BLaER1 treated with 17β-estradiol and CSF1 and Interleukin-3, amounts not matched to agents 10 nM and 100 nM (cell line): ENCODE measurements at regions not wholly inside any gene's neighbourhood (a gene's known extent, or its start where the extent isn't known, plus 50 kb on each side); places are given as distances from the start of the nearest gene placed in this dataset.

Source experiments
- H3K27ac ChIP-seq, 11 experiments: shearing (Covaris generic); formaldehyde crosslinking; 2 replicates each; pipeline ENCODE4 v1.8.1; 2022
- H3K27me3 ChIP-seq, 11 experiments: shearing (Covaris generic); formaldehyde crosslinking; 2 replicates each; pipeline ENCODE4 v1.8.1; 2022
- H3K36me3 ChIP-seq, 11 experiments: shearing (Covaris generic); formaldehyde crosslinking; 2 replicates each; pipeline ENCODE4 v1.8.1; 2022
- H3K4me1 ChIP-seq, 10 experiments: shearing (Covaris generic); formaldehyde crosslinking; 2 replicates each; pipeline ENCODE4 v1.8.1; 2022
- H3K4me2 ChIP-seq, 11 experiments: shearing (Covaris generic); formaldehyde crosslinking; 2 replicates each; pipeline ENCODE4 v1.8.1; 2022
- H3K4me3 ChIP-seq, 10 experiments: shearing (Covaris generic); formaldehyde crosslinking; 2 replicates each; pipeline ENCODE4 v1.8.1; 2022
- H3K9ac ChIP-seq, 11 experiments: shearing (Covaris generic); formaldehyde crosslinking; 2 replicates each; pipeline ENCODE4 v1.8.1; 2022
- H3K9me3 ChIP-seq, 11 experiments: shearing (Covaris generic); formaldehyde crosslinking; replicated peaks in 1 of 11; 2 replicates each; pipeline ENCODE4 v1.8.1; 2022
- H4K20me1 ChIP-seq, 11 experiments: shearing (Covaris generic); formaldehyde crosslinking; 2 replicates each; pipeline ENCODE4 v1.8.1; 2022
- Cebpa-rat ChIP-seq, 11 experiments: shearing (Covaris generic); IDR thresholded peaks; 2 replicates each; pipeline ENCODE4 v1.8.1; 2022

DNA sequence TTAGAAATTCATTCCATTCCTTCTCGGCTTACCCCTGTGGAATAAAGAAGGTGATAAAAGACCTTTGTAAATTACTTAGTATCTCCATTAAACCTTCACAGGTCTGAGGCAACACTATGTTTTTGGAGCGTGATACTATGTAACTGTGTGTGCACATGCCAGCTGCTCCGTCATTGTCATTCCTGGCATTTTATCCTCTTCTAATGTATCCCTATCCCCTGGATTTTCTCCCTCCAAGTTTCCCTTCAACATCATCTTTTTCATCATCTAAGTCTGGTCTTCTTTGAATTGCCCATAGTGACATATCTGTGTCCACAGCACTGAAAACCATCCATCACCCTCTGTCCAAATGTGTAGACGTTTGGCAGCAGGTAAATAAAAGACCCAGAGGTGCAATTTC is 125.7 kb downstream of the TEX36 start:
- H3K4me3 ChIP-seq: no peak overlapping the region
- no peak overlapping the region; a peak in 1 of 22 replicates for H3K27ac ChIP-seq
- peaks cover 0 to 41% (median 33%) of the 10 kb centered on the region in 10 experiments; a peak in 14 of 20 replicates for H3K4me1 ChIP-seq
- H3K9me3 ChIP-seq: peaks cover 12 to 21% (median 17%) of the 10 kb centered on the region in 11 experiments
- peaks cover 0 to 32% (median 13%) of the 10 kb centered on the region in 11 experiments; a peak in 12 of 22 replicates for H3K27me3 ChIP-seq
- H3K9ac ChIP-seq: no peak overlapping the region
- 0 out of 22 replicates have a peak, but pooled peaks cover 0 to 7% (median 0%) of the 10 kb centered on the region in 11 experiments for H4K20me1 ChIP-seq
- peak overlapping the region in 8 of 11 experiments; percentile 42 to 75 (median 62); a peak in 16 of 22 replicates for H3K4me2 ChIP-seq
- TF ChIP-seq Cebpa-rat (IDR thresholded peaks at IDR 0.05): no peak
- H3K36me3 ChIP-seq: no peaks in the 10 kb centered on the region

DNA sequence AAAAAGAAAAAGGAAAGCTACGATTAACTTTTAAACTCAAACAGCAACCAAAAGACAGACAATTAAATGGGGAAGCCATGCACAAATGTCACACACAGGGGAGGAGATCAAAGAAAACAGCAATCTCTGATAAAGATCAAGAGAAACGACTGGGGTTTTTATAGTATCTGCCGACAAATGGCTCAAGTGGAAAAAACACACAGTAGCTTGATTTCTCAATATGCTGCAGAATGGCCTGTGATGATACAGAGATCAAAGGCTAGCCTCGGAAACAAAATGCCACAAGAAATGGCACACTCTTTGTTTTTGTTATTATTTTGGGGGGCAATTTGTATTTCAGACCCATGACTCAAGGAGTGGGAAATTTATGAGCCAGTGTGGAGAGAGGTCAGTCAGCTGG is 126.1 kb downstream of the TEX36 start:
- TF ChIP-seq Cebpa-rat (IDR thresholded peaks at IDR 0.05): no peak
- H3K4me2 ChIP-seq: peak overlapping the region in 9 of 11 experiments; percentile 8 to 75 (median 62); a peak in 18 of 22 replicates
- no peak overlapping the region for H3K4me3 ChIP-seq
- 0 out of 22 replicates have a peak, but pooled peaks cover 0 to 7% (median 0%) of the 10 kb centered on the region in 11 experiments for H4K20me1 ChIP-seq
- H3K27ac ChIP-seq: no peak overlapping the region; a peak in 1 of 22 replicates
- peaks cover 0 to 36% (median 15%) of the 10 kb centered on the region in 11 experiments; a peak in 12 of 22 replicates for H3K27me3 ChIP-seq
- no peaks in the 10 kb centered on the region for H3K36me3 ChIP-seq
- H3K9me3 ChIP-seq: peaks cover 16 to 25% (median 19%) of the 10 kb centered on the region in 11 experiments
- H3K4me1 ChIP-seq: peaks cover 0 to 44% (median 34%) of the 10 kb centered on the region in 10 experiments; a peak in 16 of 20 replicates
- no peak overlapping the region for H3K9ac ChIP-seq

DNA sequence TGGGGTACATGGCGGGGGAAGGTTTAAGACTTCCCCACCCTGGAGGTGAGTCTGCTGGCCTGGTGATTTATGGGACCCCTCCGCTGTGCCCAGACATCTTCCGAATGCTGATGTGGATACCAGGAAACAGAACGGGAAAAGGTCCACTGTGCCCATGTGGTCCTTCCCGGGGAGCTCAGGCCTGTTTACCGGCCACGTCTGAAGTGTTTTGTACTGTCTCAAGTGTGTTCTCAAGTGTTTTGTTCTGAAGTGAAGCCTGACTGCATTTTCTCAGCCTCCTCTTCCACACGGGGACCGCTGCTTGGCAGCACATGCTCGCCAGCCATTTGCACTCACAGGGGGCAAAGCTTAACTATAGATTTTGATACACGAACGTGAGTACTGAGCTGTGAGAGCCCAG is 127.2 kb downstream of the TEX36 start:
- Histone ChIP-seq H3K4me2 (peak overlapping the region in 7 of 11 experiments; percentile 44 to 75 (median 63); a peak in 10 of 22 replicates), H3K27me3 (peaks cover 0 to 44% (median 15%) of the 10 kb centered on the region in 11 experiments; a peak in 13 of 22 replicates), H3K4me1 (peaks cover 10 to 56% (median 45%) of the 10 kb centered on the region in 10 experiments), H3K4me3 (no peak overlapping the region), H3K9ac (no peak overlapping the region), H3K27ac (no peak overlapping the region; a peak in 1 of 22 replicates), H3K36me3 (no peaks in the 10 kb centered on the region), H4K20me1 (peaks cover 0 to 14% (median 0%) of the 10 kb centered on the region in 11 experiments; a peak in 4 of 22 replicates), H3K9me3 (peaks cover 16 to 21% (median 17%) of the 10 kb centered on the region in 11 experiments)
- TF ChIP-seq Cebpa-rat (IDR thresholded peaks at IDR 0.05): no peak

DNA sequence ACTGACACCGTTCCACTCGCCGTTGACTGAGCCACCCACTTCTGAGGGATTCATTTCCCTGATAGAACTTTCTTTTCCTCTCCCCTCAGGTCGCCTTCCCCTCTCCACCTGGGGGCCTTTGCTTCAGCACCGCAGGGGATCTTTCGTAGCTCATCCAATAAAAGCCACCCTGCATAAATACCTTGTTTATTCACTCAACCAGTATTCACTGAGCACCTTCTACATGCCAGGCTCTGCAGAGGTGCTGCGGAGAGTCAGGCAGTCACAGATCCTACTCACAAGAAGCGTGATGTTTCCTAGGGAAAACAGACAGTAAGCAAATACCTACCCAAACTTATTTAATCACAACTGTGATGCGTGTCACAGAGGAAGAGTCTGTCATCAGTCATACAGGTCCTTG is 127.7 kb downstream of the TEX36 start:
- H3K4me3 ChIP-seq: no peak overlapping the region
- peaks cover 0 to 14% (median 0%) of the 10 kb centered on the region in 11 experiments; a peak in 4 of 22 replicates for H4K20me1 ChIP-seq
- peak overlapping the region in 8 of 11 experiments; percentile 30 to 75 (median 62); a peak in 11 of 22 replicates for H3K4me2 ChIP-seq
- TF ChIP-seq Cebpa-rat (IDR thresholded peaks at IDR 0.05): no peak
- H3K27me3 ChIP-seq: peaks cover 0 to 47% (median 15%) of the 10 kb centered on the region in 11 experiments; a peak in 13 of 22 replicates
- peaks cover 16 to 21% (median 17%) of the 10 kb centered on the region in 11 experiments for H3K9me3 ChIP-seq
- H3K36me3 ChIP-seq: no peaks in the 10 kb centered on the region
- H3K4me1 ChIP-seq: peaks cover 15 to 60% (median 50%) of the 10 kb centered on the region in 10 experiments
- no peak overlapping the region for H3K9ac ChIP-seq
- peak overlapping the region in 1 of 11 experiments; percentile 2; a peak in 1 of 22 replicates for H3K27ac ChIP-seq

DNA sequence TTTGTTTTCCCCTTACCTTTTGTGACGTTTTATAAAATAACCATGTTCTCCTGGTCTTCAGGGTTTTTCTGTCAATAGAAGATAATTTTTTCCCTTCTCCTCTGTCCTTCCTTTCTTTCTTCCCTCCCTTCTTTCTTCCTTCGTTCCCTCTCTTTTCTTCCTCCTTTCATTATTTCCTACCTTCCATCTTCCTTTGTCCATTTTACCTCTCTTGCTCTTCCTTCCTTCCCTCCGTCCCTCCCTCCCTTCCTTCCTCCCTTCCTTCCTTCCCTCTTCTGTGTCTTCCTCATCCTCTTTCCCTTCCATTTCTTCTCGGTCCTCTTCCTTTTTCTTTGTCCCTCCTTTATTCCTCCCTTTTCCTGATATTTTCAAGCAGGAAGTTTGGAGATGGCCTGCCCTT is 128.2 kb downstream of the TEX36 start:
- Histone ChIP-seq H3K27me3 (peaks cover 0 to 49% (median 15%) of the 10 kb centered on the region in 11 experiments; a peak in 13 of 22 replicates), H3K4me1 (peaks cover 19 to 66% (median 55%) of the 10 kb centered on the region in 10 experiments), H3K36me3 (no peaks in the 10 kb centered on the region), H3K27ac (peak overlapping the region in 1 of 11 experiments; percentile 2; a peak in 1 of 22 replicates), H4K20me1 (peaks cover 0 to 14% (median 0%) of the 10 kb centered on the region in 11 experiments; a peak in 4 of 22 replicates), H3K9ac (no peak overlapping the region), H3K4me3 (no peak overlapping the region), H3K9me3 (peaks cover 16 to 21% (median 17%) of the 10 kb centered on the region in 11 experiments), H3K4me2 (peak overlapping the region in 8 of 11 experiments; percentile 30 to 75 (median 62); a peak in 14 of 22 replicates)
- TF ChIP-seq Cebpa-rat (IDR thresholded peaks at IDR 0.05): no peak

DNA sequence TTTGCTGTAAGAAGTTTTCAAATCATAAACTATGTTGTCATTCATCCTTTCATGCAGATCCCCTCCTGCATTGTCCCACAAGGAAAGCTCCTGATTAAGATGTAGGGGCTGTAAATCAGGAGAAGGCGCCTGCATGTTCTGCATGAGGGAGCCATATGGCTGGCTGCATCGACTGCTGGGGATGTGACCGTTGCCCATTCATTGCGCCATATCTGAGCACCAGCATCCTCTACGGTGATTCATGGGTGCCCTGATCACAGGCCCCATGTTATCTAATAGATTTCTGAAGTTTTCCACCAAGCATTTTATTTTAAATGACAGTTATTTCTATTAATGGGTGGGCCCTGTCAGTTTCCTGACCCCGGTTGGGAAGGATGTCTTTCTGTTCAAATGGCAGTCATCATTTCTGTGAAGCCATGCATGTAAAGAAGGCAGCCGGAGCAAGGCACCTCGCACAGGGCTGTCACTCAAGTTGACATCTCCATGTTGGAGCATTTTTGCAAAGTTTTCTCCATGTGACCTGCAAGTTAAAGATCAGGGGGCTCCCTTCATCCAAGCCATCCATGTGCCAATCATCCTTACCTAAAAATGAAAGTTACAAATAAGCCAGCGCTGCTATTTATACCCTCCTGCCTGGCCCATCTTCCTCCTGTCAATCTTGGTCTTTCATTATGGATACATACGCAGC is 128.8 kb downstream of the TEX36 start:
- Histone ChIP-seq H3K9ac (no peak overlapping the region), H3K27ac (no peak overlapping the region; a peak in 1 of 22 replicates), H3K36me3 (no peaks in the 10 kb centered on the region), H3K4me3 (no peak overlapping the region), H4K20me1 (peaks cover 0 to 14% (median 0%) of the 10 kb centered on the region in 11 experiments; a peak in 4 of 22 replicates), H3K4me1 (peaks cover 24 to 71% (median 60%) of the 10 kb centered on the region in 10 experiments), H3K9me3 (peaks cover 16 to 21% (median 17%) of the 10 kb centered on the region in 11 experiments), H3K27me3 (peaks cover 0 to 51% (median 15%) of the 10 kb centered on the region in 11 experiments; a peak in 13 of 22 replicates), H3K4me2 (peak overlapping the region in 8 of 11 experiments; percentile 30 to 75 (median 62); a peak in 15 of 22 replicates)
- peak in 2 of 11 experiments; percentile 14 to 45; a peak in 1 of 22 replicates for TF ChIP-seq Cebpa-rat (IDR thresholded peaks at IDR 0.05)

DNA sequence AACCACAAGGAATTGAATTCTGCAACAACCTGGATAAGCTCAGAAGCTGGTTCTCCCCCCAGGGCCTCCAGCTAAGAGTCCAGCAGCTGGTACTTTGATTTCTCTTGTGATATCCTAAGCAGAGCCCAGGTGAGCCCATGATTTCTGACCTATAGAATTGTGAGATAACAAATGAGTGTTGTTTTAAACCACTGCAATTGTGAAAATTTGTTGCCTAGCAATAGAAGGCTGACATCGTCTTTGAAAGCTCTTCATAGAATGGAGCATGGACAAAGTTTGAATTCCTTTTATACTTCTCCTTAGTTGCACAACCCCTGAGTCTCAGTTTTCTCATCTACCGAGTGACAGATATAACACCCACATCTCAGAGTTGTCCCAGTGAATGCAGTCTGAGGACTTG is 129.9 kb downstream of the TEX36 start:
- no peak for TF ChIP-seq Cebpa-rat (IDR thresholded peaks at IDR 0.05)
- Histone ChIP-seq H3K9ac (no peak overlapping the region), H3K27ac (no peak overlapping the region), H3K9me3 (peaks cover 16 to 27% (median 17%) of the 10 kb centered on the region in 11 experiments), H4K20me1 (peaks cover 0 to 20% (median 0%) of the 10 kb centered on the region in 11 experiments; a peak in 4 of 22 replicates), H3K4me1 (peaks cover 26 to 71% (median 60%) of the 10 kb centered on the region in 10 experiments), H3K4me3 (no peak overlapping the region), H3K4me2 (no peak overlapping the region), H3K36me3 (no peaks in the 10 kb centered on the region), H3K27me3 (peaks cover 0 to 61% (median 15%) of the 10 kb centered on the region in 11 experiments; a peak in 13 of 22 replicates)

DNA sequence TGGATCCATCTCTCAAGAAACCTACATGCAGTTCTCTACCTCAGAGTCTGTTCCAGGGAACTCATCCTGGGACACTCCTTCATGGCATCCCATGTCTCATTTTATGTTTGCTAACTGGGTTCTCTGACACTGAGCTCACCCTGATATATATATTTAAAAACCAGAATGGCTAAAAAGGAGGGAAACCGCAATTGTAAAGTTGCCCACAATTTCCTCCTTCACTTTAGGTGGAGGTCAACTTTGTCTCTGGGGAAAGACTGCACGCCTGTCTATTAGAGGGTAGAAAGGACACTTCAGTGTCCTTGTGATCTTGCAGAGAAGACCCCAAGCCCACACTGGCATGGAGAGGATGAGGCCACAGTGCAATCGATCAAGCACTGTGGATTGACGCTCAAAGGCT is 131.7 kb downstream of the TEX36 start:
- no peak for TF ChIP-seq Cebpa-rat (IDR thresholded peaks at IDR 0.05)
- peak overlapping the region; percentile 58 to 83 (median 74) for H3K4me2 ChIP-seq
- H3K4me1 ChIP-seq: peaks cover 26 to 58% (median 49%) of the 10 kb centered on the region in 10 experiments
- no peak overlapping the region for H3K27ac ChIP-seq
- no peak overlapping the region for H3K9ac ChIP-seq
- H4K20me1 ChIP-seq: peaks cover 0 to 20% (median 0%) of the 10 kb centered on the region in 11 experiments; a peak in 4 of 22 replicates
- H3K36me3 ChIP-seq: no peaks in the 10 kb centered on the region
- H3K27me3 ChIP-seq: peaks cover 0 to 64% (median 15%) of the 10 kb centered on the region in 11 experiments; a peak in 14 of 22 replicates
- peaks cover 16 to 27% (median 17%) of the 10 kb centered on the region in 11 experiments for H3K9me3 ChIP-seq
- H3K4me3 ChIP-seq: no peak overlapping the region
